GM23248 (cell line): ENCODE measurements at regions not wholly inside any gene's neighbourhood (a gene's known extent, or its start where the extent isn't known, plus 50 kb on each side); places are given as distances from the start of the nearest gene placed in this dataset.

Experiments used
- DNase-seq: peaks from one replicate; pipeline ENCODE4 v3.0.0-alpha.2; 2015
- H2AFZ ChIP-seq: fragments of 200-600 bp; sonication (generic); 2 replicates; pipeline ENCODE4 v1.6.1; 2016; ENCODE audit warnings: antibody characterized with exemption
- H3F3A ChIP-seq: fragments of 200-600 bp; sonication (generic); 2 replicates; pipeline ENCODE4 v1.6.1; 2016; ENCODE audit warnings: mild to moderate bottlenecking, antibody characterized with exemption, mixed run types; ENCODE audit not compliant: insufficient read depth
- H3K27ac ChIP-seq: fragments of 200-600 bp; sonication (generic); 2 replicates; pipeline ENCODE4 v1.5.1; 2016; ENCODE audit warnings: mild to moderate bottlenecking
- H3K27me3 ChIP-seq: fragments of 200-600 bp; sonication (generic); replicated peaks from 2 replicates; pipeline ENCODE4 v1.6.1; 2016; ENCODE audit warnings: mild to moderate bottlenecking; ENCODE audit not compliant: insufficient read depth
- H3K36me3 ChIP-seq: fragments of 200-600 bp; sonication (generic); 2 replicates; pipeline ENCODE4 v1.6.1; 2016; ENCODE audit warnings: low read depth, mild to moderate bottlenecking
- H3K4me1 ChIP-seq: fragments of 200-600 bp; sonication (generic); 2 replicates; pipeline ENCODE4 v1.6.1; 2016; ENCODE audit warnings: mild to moderate bottlenecking; ENCODE audit not compliant: insufficient read depth
- H3K4me2 ChIP-seq: fragments of 200-600 bp; sonication (generic); one replicate; pipeline ENCODE4 v1.6.1; 2016; ENCODE audit warnings: mild to moderate bottlenecking; ENCODE audit not compliant: unreplicated experiment
- H3K4me3 ChIP-seq: fragments of 200-600 bp; sonication (generic); 2 replicates; pipeline ENCODE4 v1.5.1; 2016; ENCODE audit warnings: mild to moderate bottlenecking
- H3K79me2 ChIP-seq: fragments of 200-600 bp; sonication (generic); 2 replicates; pipeline ENCODE4 v1.6.1; 2016; ENCODE audit warnings: mild to moderate bottlenecking; ENCODE audit not compliant: insufficient read depth
- H3K9ac ChIP-seq: fragments of 200-600 bp; sonication (generic); 2 replicates; pipeline ENCODE4 v1.6.1; 2016; ENCODE audit warnings: mild to moderate bottlenecking
- H3K9me2 ChIP-seq: fragments of 200-600 bp; sonication (generic); 2 replicates; pipeline ENCODE4 v1.6.1; 2016; ENCODE audit warnings: mixed run types, mild to moderate bottlenecking, moderate library complexity; ENCODE audit not compliant: insufficient read depth
- H3K9me3 ChIP-seq: fragments of 200-600 bp; sonication (generic); one replicate; pipeline ENCODE4 v1.6.1; 2017; ENCODE audit warnings: low read depth
- H4K20me1 ChIP-seq: fragments of 200-600 bp; sonication (generic); 2 replicates; pipeline ENCODE4 v1.6.0; 2016; ENCODE audit not compliant: insufficient read depth
- EZH2 ChIP-seq: fragments of 200-600 bp; sonication (generic); IDR thresholded peaks from 2 replicates; pipeline ENCODE4 v1.6.1; 2018; ENCODE audit warnings: antibody characterized with exemption, mild to moderate bottlenecking; ENCODE audit not compliant: insufficient read depth, poor library complexity, severe bottlenecking
- EZH2phosphoT487 ChIP-seq: fragments of 200-600 bp; sonication (generic); IDR thresholded peaks from 2 replicates; pipeline ENCODE4 v1.6.1; 2018; ENCODE audit warnings: antibody characterized with exemption, moderate library complexity, mild to moderate bottlenecking, low read depth; ENCODE audit not compliant: insufficient read depth
- WGBS, 2 experiments: methylation state at CpG; one replicate each; pipeline ENCODE4 v1.1.6; 2015 to 2017; ENCODE audit warnings: low lambda C conversion rate in 2 of 2, low coverage in 1 of 2; ENCODE audit errors: missing lambda C conversion rate in 2 of 2; 5-methylcytosine and 5-hydroxymethylcytosine counted together
- in situ Hi-C: fragments of 300-500 bp; cut with MboI; formaldehyde crosslinking; loops from 2 replicates; pipeline ENCODE4 v1.15.0; 2020

DNA sequence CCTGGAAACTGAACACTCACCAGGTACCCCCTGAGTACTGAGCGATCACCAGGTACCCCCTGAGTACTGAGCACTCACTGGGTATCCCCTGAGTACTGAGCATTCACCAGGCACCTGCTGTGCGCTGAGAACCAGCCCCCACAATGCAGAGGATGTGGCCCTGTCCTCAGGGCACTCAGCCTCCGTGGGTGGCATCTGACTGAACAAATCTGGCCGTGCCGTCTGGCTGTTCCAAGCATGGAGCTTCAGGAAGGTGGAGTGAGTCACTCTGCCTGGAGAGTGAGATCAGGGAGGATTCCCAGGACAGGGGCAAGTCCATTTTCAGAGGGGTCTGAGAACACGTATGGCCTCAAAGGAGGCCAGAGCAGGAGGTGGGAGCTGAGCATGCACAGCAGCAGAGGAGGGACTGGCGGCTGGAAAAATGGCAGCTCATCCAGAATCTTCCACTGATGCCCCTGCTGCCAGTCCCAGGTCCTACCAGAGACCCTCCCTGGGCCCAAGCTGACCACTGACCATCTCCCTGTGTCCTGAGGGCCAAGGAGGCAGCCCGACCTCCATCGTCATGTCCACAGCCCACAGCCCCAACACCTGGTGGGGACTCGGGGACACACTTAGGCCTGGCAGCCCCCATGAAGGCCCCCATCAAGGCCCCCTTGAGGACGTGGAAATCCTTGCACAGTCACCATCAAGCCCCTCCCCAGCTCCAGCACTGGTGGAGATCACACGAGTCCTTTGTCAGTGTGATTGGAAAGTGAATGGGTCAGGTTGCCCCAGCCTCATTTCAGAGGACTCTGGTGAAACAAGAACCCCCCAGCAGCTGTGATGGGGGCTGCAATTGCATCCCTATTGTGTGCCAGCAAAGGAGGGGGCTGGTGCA is 94.1 kb downstream of the HMX1 start:
- Histone ChIP-seq H3K4me1 (no peaks in the 10 kb centered on the region), H3F3A (no peaks in the 10 kb centered on the region), H3K4me2 (no peak overlapping the region), H3K4me3 (no peak overlapping the region), H3K27me3 (peaks cover 7% of the 10 kb centered on the region; the same call in 1 of the 2 replicates), H3K79me2 (no peaks in the 10 kb centered on the region), H3K9me3 (no peaks in the 10 kb centered on the region), H4K20me1 (no peaks in the 10 kb centered on the region), H3K9me2 (no peaks in the 10 kb centered on the region), H2AFZ (no peak overlapping the region), H3K9ac (no peak overlapping the region), H3K27ac (no peak overlapping the region), H3K36me3 (no peaks in the 10 kb centered on the region)
- DNase-seq: peak; percentile 39
- WGBS, 2 experiments: 41 to 47% methylated on average over 12 of the region's 12 CpGs
- in situ Hi-C loops: no loop called here
- TF ChIP-seq EZH2phosphoT487: no peak
- no peak for TF ChIP-seq EZH2

DNA sequence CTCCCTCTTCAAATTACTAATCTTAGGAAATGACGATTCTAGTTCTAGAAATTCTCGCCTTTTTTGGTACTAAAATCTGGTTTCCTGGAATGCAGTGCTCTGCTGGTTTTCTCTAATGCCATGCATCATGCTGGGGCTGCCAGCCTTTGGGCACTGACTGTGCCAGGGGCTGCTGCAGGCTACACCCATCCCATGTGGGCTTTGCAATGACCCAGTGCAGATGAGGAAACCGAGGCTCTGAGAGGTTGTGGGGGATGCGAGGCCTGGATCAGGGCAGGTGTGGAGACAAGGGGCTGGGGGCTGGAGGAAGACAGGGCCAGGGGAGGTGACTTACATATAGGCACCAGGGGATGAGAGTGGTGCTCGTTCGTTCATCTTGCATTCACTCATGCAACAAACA is 95.3 kb downstream of the HMX1 start:
- Histone ChIP-seq H3K9me2 (no peaks in the 10 kb centered on the region), H3K9ac (no peak overlapping the region), H3K4me2 (no peak overlapping the region), H3K36me3 (no peaks in the 10 kb centered on the region), H4K20me1 (no peaks in the 10 kb centered on the region), H3K27ac (no peak overlapping the region), H3K27me3 (peaks cover 7% of the 10 kb centered on the region; the same call in 1 of the 2 replicates), H3K4me1 (no peaks in the 10 kb centered on the region), H3K79me2 (no peaks in the 10 kb centered on the region), H3K4me3 (no peak overlapping the region), H2AFZ (no peak overlapping the region), H3F3A (no peaks in the 10 kb centered on the region), H3K9me3 (no peaks in the 10 kb centered on the region)
- WGBS, 2 experiments: 49 to 53% methylated on average over 6 of the region's 6 CpGs
- DNase-seq: no peak
- TF ChIP-seq EZH2 (no peak), EZH2phosphoT487 (no peak)
- in situ Hi-C loops: no loop called here

- Histone ChIP-seq H3K27ac (no peak overlapping the region), H3K9me3 (no peaks in the 10 kb centered on the region), H4K20me1 (no peaks in the 10 kb centered on the region), H3K36me3 (no peaks in the 10 kb centered on the region), H3K9me2 (no peaks in the 10 kb centered on the region), H3K4me1 (no peaks in the 10 kb centered on the region), H3K4me3 (no peak overlapping the region), H3K79me2 (no peaks in the 10 kb centered on the region), H3F3A (no peaks in the 10 kb centered on the region), H3K9ac (no peak overlapping the region), H3K27me3 (peaks cover 7% of the 10 kb centered on the region; the same call in 1 of the 2 replicates), H3K4me2 (no peak overlapping the region), H2AFZ (no peak overlapping the region)
- TF ChIP-seq EZH2phosphoT487 (no peak), EZH2 (no peak)
- in situ Hi-C loops: no loop called here
- DNase-seq: no peak
- 49 to 57% methylated on average over 14 to 21 of the region's 21 CpGs for WGBS, 2 experiments
Measured at GRCh38 chr4:8775751-8776355, 95.8 kb downstream of the HMX1 start.

GRCh38 chr4:8775121-8775520 is 96.5 kb downstream of the HMX1 start:
- H3K9ac ChIP-seq: no peak overlapping the region
- no peaks in the 10 kb centered on the region for H3F3A ChIP-seq
- in situ Hi-C loops: no loop called here

More at GRCh38 chr4:8775121-8775520, 96.5 kb downstream of the HMX1 start:
- no peaks in the 10 kb centered on the region for H3K79me2 ChIP-seq
- no peak overlapping the region for H3K4me2 ChIP-seq
- no peak overlapping the region for H3K27ac ChIP-seq
- DNase-seq: no peak
- H2AFZ ChIP-seq: no peak overlapping the region
- H3K27me3 ChIP-seq: peaks cover 7% of the 10 kb centered on the region; the same call in 1 of the 2 replicates
- WGBS, 2 experiments: 56 to 61% methylated on average over 7 of the region's 7 CpGs
- H4K20me1 ChIP-seq: no peaks in the 10 kb centered on the region
- no peak overlapping the region for H3K4me3 ChIP-seq
- no peaks in the 10 kb centered on the region for H3K4me1 ChIP-seq
- no peaks in the 10 kb centered on the region for H3K9me2 ChIP-seq
- TF ChIP-seq EZH2: no peak
- TF ChIP-seq EZH2phosphoT487: no peak
- H3K36me3 ChIP-seq: no peaks in the 10 kb centered on the region
- H3K9me3 ChIP-seq: no peaks in the 10 kb centered on the region
